Ovary (tissue), 3 donors: ENCODE measurements at regions not wholly inside any gene's neighbourhood (a gene's known extent, or its start where the extent isn't known, plus 50 kb on each side); places are given as distances from the start of the nearest gene placed in this dataset.

Experiments used
- CTCF ChIP-seq, 3 donors: fragments of 450-650 bp in 2 of 3; fragments of 200-600 bp in 1 of 3; IDR thresholded peaks; one replicate each; pipeline versions ENCODE4 v1.5.1 to v1.8.0; 2016 to 2022; ENCODE audit warnings: antibody characterized with exemption in 3 of 3, mild to moderate bottlenecking in 1 of 3
- EP300 ChIP-seq: sonication (generic); formaldehyde crosslinking; IDR thresholded peaks from one replicate; pipeline ENCODE4 v1.6.1; 2017; ENCODE audit warnings: antibody characterized with exemption
- POLR2A ChIP-seq: fragments of 450-650 bp; IDR thresholded peaks from one replicate; pipeline ENCODE4 v1.6.1; 2017; ENCODE audit warnings: antibody characterized with exemption, mild to moderate bottlenecking, moderate library complexity
- donor health status: DM: no; HTN: no; CAD: no.

GRCh38 chr5:159763562-159763961 lies 152.7 kb upstream of the ADRA1B start:
- TF ChIP-seq CTCF (IDR thresholded peaks at IDR 0.05) (no peak), EP300 (no peak), POLR2A (no peak)
